Neural cell (in vitro differentiated cells): ENCODE measurements at regions not wholly inside any gene's neighbourhood (a gene's known extent, or its start where the extent isn't known, plus 50 kb on each side); places are given as distances from the start of the nearest gene placed in this dataset.
"Not testable (repeated sequence)": the region's sequence is repeated elsewhere in the genome, so short reads cannot be mapped to it uniquely, and the experiment has no call there.

ENCODE experiments used
- H2AFZ ChIP-seq: fragments of 200-600, 300-800 bp; sonication (generic), shearing (Covaris generic); 2 replicates; pipeline ENCODE4 v1.6.0; 2014; ENCODE audit warnings: low read depth, mild to moderate bottlenecking, antibody characterized with exemption, low read length, moderate library complexity
- H3F3A ChIP-seq: fragments of 200-600 bp; shearing (Covaris generic); 2 replicates; pipeline ENCODE4 v1.6.1; 2016; ENCODE audit warnings: mild to moderate bottlenecking, moderate library complexity, mixed read lengths, antibody characterized with exemption, low read length; ENCODE audit not compliant: insufficient read depth, poor library complexity, severe bottlenecking
- H3K27ac ChIP-seq: fragments of 200-600, 300-800 bp; sonication (generic), shearing (Covaris generic); 2 replicates; pipeline ENCODE4 v1.5.1; 2014; ENCODE audit warnings: mild to moderate bottlenecking, low read length, moderate library complexity
- H3K27me3 ChIP-seq: fragments of 300-800, 200-600 bp; sonication (generic), shearing (Covaris generic); 2 replicates; pipeline ENCODE4 v1.6.0; 2014; ENCODE audit warnings: mild to moderate bottlenecking, low read depth, low read length, moderate library complexity; ENCODE audit not compliant: insufficient read depth
- H3K36me3 ChIP-seq: fragments of 300-800, 200-600 bp; sonication (generic), shearing (Covaris generic); 2 replicates; pipeline ENCODE4 v1.5.1; 2014; ENCODE audit warnings: mild to moderate bottlenecking, antibody characterized with exemption, low read length, moderate library complexity; ENCODE audit not compliant: insufficient read depth
- H3K4me2 ChIP-seq: fragments of 300-800, 200-600 bp; sonication (generic), shearing (Covaris generic); 2 replicates; pipeline ENCODE4 v1.6.0; 2014; ENCODE audit warnings: mild to moderate bottlenecking, low read length
- H3K4me3 ChIP-seq: fragments of 300-800, 200-600 bp; sonication (generic), shearing (Covaris generic); 2 replicates; pipeline ENCODE4 v1.5.1; 2014; ENCODE audit warnings: mild to moderate bottlenecking, low read length, moderate library complexity
- H3K79me2 ChIP-seq: fragments of 200-600 bp; shearing (Covaris generic); replicated peaks from 2 replicates; pipeline ENCODE4 v1.6.0; 2014; ENCODE audit warnings: mild to moderate bottlenecking, low read length, moderate library complexity; ENCODE audit not compliant: insufficient read depth
- H3K9ac ChIP-seq: fragments of 300-800, 200-600 bp; sonication (generic), shearing (Covaris generic); 2 replicates; pipeline ENCODE4 v1.6.1; 2016; ENCODE audit warnings: mild to moderate bottlenecking, low read length, mixed read lengths
- H3K9me2 ChIP-seq: fragments of 200-600 bp; shearing (Covaris generic); 2 replicates; pipeline ENCODE4 v1.6.1; 2016; ENCODE audit warnings: mild to moderate bottlenecking, low read length, mixed read lengths; ENCODE audit not compliant: insufficient read depth
- H3K9me3 ChIP-seq: fragments of 200-600, 300-800 bp; sonication (generic), shearing (Covaris generic); 2 replicates; pipeline ENCODE4 v1.6.1; 2016; ENCODE audit warnings: mild to moderate bottlenecking, mixed run types, low read length, moderate library complexity, mixed read lengths
- H4K20me1 ChIP-seq: fragments of 200-600 bp; shearing (Covaris generic); 2 replicates; pipeline ENCODE4 v1.6.1; 2016; ENCODE audit warnings: mild to moderate bottlenecking, mixed run types; ENCODE audit not compliant: insufficient read depth
- CTCF ChIP-seq: fragments of 450-650 bp; IDR thresholded peaks from 2 replicates; pipeline ENCODE4 v1.5.1; 2014; ENCODE audit warnings: antibody characterized with exemption, mild to moderate bottlenecking, moderate library complexity; ENCODE audit not compliant: poor library complexity, severe bottlenecking
- EP300 ChIP-seq: fragments of 450-650 bp; conservative IDR thresholded peaks from 2 replicates; pipeline ENCODE4 v1.6.1; 2014; ENCODE audit warnings: antibody characterized with exemption, mild to moderate bottlenecking, moderate library complexity; ENCODE audit not compliant: poor library complexity, severe bottlenecking
- EZH2 ChIP-seq: fragments of 200-600, 300-800 bp; shearing (Covaris generic), sonication (generic); IDR thresholded peaks from 2 replicates; pipeline ENCODE4 v1.6.1; 2014; ENCODE audit warnings: antibody characterized with exemption, low read length, borderline replicate concordance, mild to moderate bottlenecking; ENCODE audit not compliant: insufficient read depth, poor library complexity, severe bottlenecking
- MXI1 ChIP-seq: fragments of 450-650 bp; conservative IDR thresholded peaks from 2 replicates; pipeline ENCODE4 v1.6.1; 2014; ENCODE audit warnings: antibody characterized with exemption, mild to moderate bottlenecking; ENCODE audit not compliant: poor library complexity, severe bottlenecking
- POLR2AphosphoS5 ChIP-seq: IDR thresholded peaks from 2 replicates; pipeline ENCODE4 v1.6.1; 2012
- RAD21 ChIP-seq: fragments of 450-650 bp; conservative IDR thresholded peaks from 2 replicates; pipeline ENCODE4 v1.6.1; 2014; ENCODE audit warnings: antibody characterized with exemption, mild to moderate bottlenecking, moderate library complexity
- REST ChIP-seq: IDR thresholded peaks from 2 replicates; pipeline ENCODE4 v1.6.1; 2012; ENCODE audit warnings: borderline replicate concordance
- SMC3 ChIP-seq: fragments of 450-650 bp; conservative IDR thresholded peaks from 2 replicates; pipeline ENCODE4 v1.6.1; 2014; ENCODE audit warnings: antibody characterized with exemption, mild to moderate bottlenecking, moderate library complexity; ENCODE audit not compliant: poor library complexity
- TAF1 ChIP-seq: IDR thresholded peaks from 2 replicates; pipeline ENCODE4 v1.6.1; 2012; ENCODE audit warnings: low read depth

- Histone ChIP-seq H3K4me3 (no peak overlapping the region), H3F3A (no peaks in the 10 kb centered on the region), H3K9ac (no peak overlapping the region), H3K36me3 (no peaks in the 10 kb centered on the region), H3K79me2 (no peaks in the 10 kb centered on the region), H3K9me3 (no peaks in the 10 kb centered on the region), H3K27me3 (no peaks in the 10 kb centered on the region), H2AFZ (no peak overlapping the region), H3K27ac (no peak overlapping the region), H3K4me2 (no peak overlapping the region), H4K20me1 (no peaks in the 10 kb centered on the region), H3K9me2 (no peaks in the 10 kb centered on the region)
- TF ChIP-seq EP300 (no peak), RAD21 (no peak), CTCF (no peak), POLR2AphosphoS5 (no peak), SMC3 (no peak), TAF1 (no peak), REST (no peak), EZH2 (no peak), MXI1 (no peak)
Measured at GRCh38 chr5:17121776-17122175, 95.7 kb upstream of the BASP1 start.

GRCh38 chr5:17123010-17123409 lies 94.4 kb upstream of the BASP1 start:
- no peak overlapping the region for H3K9ac ChIP-seq
- no peaks in the 10 kb centered on the region for H3K27me3 ChIP-seq
- H3K9me3 ChIP-seq: no peaks in the 10 kb centered on the region
- no peak overlapping the region for H2AFZ ChIP-seq
- H3K36me3 ChIP-seq: no peaks in the 10 kb centered on the region
- no peak for TF ChIP-seq EZH2
- no peak for TF ChIP-seq SMC3
- TF ChIP-seq MXI1: no peak
- TF ChIP-seq EP300: no peak
- no peak overlapping the region for H3K4me3 ChIP-seq
- H3K9me2 ChIP-seq: no peaks in the 10 kb centered on the region
- H3K4me2 ChIP-seq: no peak overlapping the region
- no peaks in the 10 kb centered on the region for H3K79me2 ChIP-seq
- no peaks in the 10 kb centered on the region for H4K20me1 ChIP-seq
- H3K27ac ChIP-seq: no peak overlapping the region
- no peaks in the 10 kb centered on the region for H3F3A ChIP-seq

GRCh38 chr5:17123773-17124172 lies 93.7 kb upstream of the BASP1 start:
- not testable (repeated sequence) for H3K27ac ChIP-seq, H3K9me3 ChIP-seq, H3K9me2 ChIP-seq, H3K36me3 ChIP-seq, H3K4me2 ChIP-seq, H3K27me3 ChIP-seq, H2AFZ ChIP-seq, H3K9ac ChIP-seq, H3K79me2 ChIP-seq, H3F3A ChIP-seq, H3K4me3 ChIP-seq, H4K20me1 ChIP-seq
